NT2/D1 (cell line): ENCODE measurements at regions not wholly inside any gene's neighbourhood (a gene's known extent, or its start where the extent isn't known, plus 50 kb on each side); places are given as distances from the start of the nearest gene placed in this dataset.

Experiments used
- DNase-seq: peaks from one replicate; pipeline ENCODE4 v3.0.0-alpha.2; 2011; ENCODE audit warnings: low read depth, low spot score
- H3K27me3 ChIP-seq: 2 replicates; pipeline ENCODE4 v1.6.0; 2011; ENCODE audit warnings: mild to moderate bottlenecking; ENCODE audit not compliant: insufficient read length, insufficient read depth
- H3K36me3 ChIP-seq: 2 replicates; pipeline ENCODE4 v1.6.1; 2011; ENCODE audit warnings: mild to moderate bottlenecking, low read length, mixed read lengths; ENCODE audit not compliant: insufficient read depth, insufficient read length
- H3K4me1 ChIP-seq: 2 replicates; pipeline ENCODE4 v1.5.1; 2011; ENCODE audit not compliant: insufficient read depth, insufficient read length
- H3K4me3 ChIP-seq: 2 replicates; pipeline ENCODE4 v1.5.1; 2011; ENCODE audit warnings: low read depth; ENCODE audit not compliant: insufficient read length
- H3K9ac ChIP-seq: 2 replicates; pipeline ENCODE4 v1.6.0; 2011; ENCODE audit warnings: low read depth; ENCODE audit not compliant: insufficient read length
- H3K9me3 ChIP-seq: 2 replicates; pipeline ENCODE4 v1.5.1; 2011; ENCODE audit warnings: mild to moderate bottlenecking, low read length; ENCODE audit not compliant: insufficient read depth
- SUZ12 ChIP-seq: IDR thresholded peaks from 2 replicates; pipeline ENCODE4 v1.6.1; 2011; ENCODE audit not compliant: insufficient read length, insufficient read depth; ENCODE audit errors: extremely low read depth
- YY1 ChIP-seq: IDR thresholded peaks from 2 replicates; pipeline ENCODE4 v1.6.1; 2011; ENCODE audit not compliant: insufficient read length, insufficient read depth
- ZNF274 ChIP-seq: IDR thresholded peaks from 2 replicates; pipeline ENCODE4 v1.6.1; 2011; ENCODE audit warnings: mild to moderate bottlenecking, low read depth, low read length

- Histone ChIP-seq H3K9ac (no peak overlapping the region), H3K27me3 (no peaks in the 10 kb centered on the region), H3K36me3 (no peaks in the 10 kb centered on the region), H3K9me3 (no peaks in the 10 kb centered on the region), H3K4me3 (no peak overlapping the region), H3K4me1 (no peaks in the 10 kb centered on the region)
- DNase-seq: no peak
- no peak for TF ChIP-seq SUZ12
- no peak for TF ChIP-seq YY1
- no peak for TF ChIP-seq ZNF274
These were observed 362.8 kb upstream of the TMTC1 start for GRCh38 chr12:30146561-30146960.

GRCh38 chr12:30145684-30146032 lies 361.9 kb upstream of the TMTC1 start:
- Histone ChIP-seq H3K36me3 (no peaks in the 10 kb centered on the region), H3K27me3 (no peaks in the 10 kb centered on the region), H3K4me3 (no peak overlapping the region), H3K9ac (no peak overlapping the region), H3K4me1 (no peaks in the 10 kb centered on the region), H3K9me3 (no peaks in the 10 kb centered on the region)
- TF ChIP-seq ZNF274: no peak
- TF ChIP-seq YY1: no peak
- no peak for DNase-seq

- TF ChIP-seq YY1: no peak
- TF ChIP-seq SUZ12: no peak
- no peak for TF ChIP-seq ZNF274
- no peak overlapping the region for H3K4me3 ChIP-seq
- no peaks in the 10 kb centered on the region for H3K4me1 ChIP-seq
- no peak for DNase-seq
- no peaks in the 10 kb centered on the region for H3K36me3 ChIP-seq
- H3K27me3 ChIP-seq: no peaks in the 10 kb centered on the region
- no peak overlapping the region for H3K9ac ChIP-seq
- no peaks in the 10 kb centered on the region for H3K9me3 ChIP-seq
These were observed 361.3 kb upstream of the TMTC1 start for GRCh38 chr12:30144777-30145683.

- no peaks in the 10 kb centered on the region for H3K36me3 ChIP-seq
These were observed 358.6 kb upstream of the TMTC1 start for GRCh38 chr12:30142301-30142700.

GRCh38 chr12:30138483-30138882 lies 354.7 kb upstream of the TMTC1 start:
- H3K4me3 ChIP-seq: no peak overlapping the region
- TF ChIP-seq SUZ12 (no peak), ZNF274 (no peak), YY1 (no peak)
- DNase-seq: peak; percentile 88
- no peaks in the 10 kb centered on the region for H3K27me3 ChIP-seq
- no peak overlapping the region for H3K9ac ChIP-seq
- no peaks in the 10 kb centered on the region for H3K9me3 ChIP-seq
- H3K36me3 ChIP-seq: no peaks in the 10 kb centered on the region
- H3K4me1 ChIP-seq: no peaks in the 10 kb centered on the region

More at GRCh38 chr12:30142301-30142700, 358.6 kb upstream of the TMTC1 start:
- H3K27me3 ChIP-seq: no peaks in the 10 kb centered on the region
- TF ChIP-seq SUZ12 (no peak), YY1 (no peak), ZNF274 (no peak)
- no peak overlapping the region for H3K4me3 ChIP-seq
- H3K4me1 ChIP-seq: no peaks in the 10 kb centered on the region
- no peaks in the 10 kb centered on the region for H3K9me3 ChIP-seq
- no peak for DNase-seq
- H3K9ac ChIP-seq: no peak overlapping the region

- H3K27me3 ChIP-seq: no peaks in the 10 kb centered on the region
- TF ChIP-seq SUZ12 (no peak), YY1 (no peak), ZNF274 (no peak)
- H3K4me1 ChIP-seq: no peaks in the 10 kb centered on the region
- H3K4me3 ChIP-seq: no peak overlapping the region
- H3K9ac ChIP-seq: no peak overlapping the region
- no peaks in the 10 kb centered on the region for H3K36me3 ChIP-seq
- no peak for DNase-seq
- no peaks in the 10 kb centered on the region for H3K9me3 ChIP-seq
These were observed 353.0 kb upstream of the TMTC1 start for GRCh38 chr12:30136696-30137095.

GRCh38 chr12:30135776-30136175 lies 352.0 kb upstream of the TMTC1 start:
- Histone ChIP-seq H3K9me3 (no peaks in the 10 kb centered on the region), H3K27me3 (no peaks in the 10 kb centered on the region), H3K9ac (no peak overlapping the region), H3K4me1 (no peaks in the 10 kb centered on the region), H3K4me3 (no peak overlapping the region), H3K36me3 (no peaks in the 10 kb centered on the region)
- no peak for DNase-seq
- no peak for TF ChIP-seq ZNF274
- TF ChIP-seq YY1: no peak
- TF ChIP-seq SUZ12: no peak
